ENCODE measurements at regions not wholly inside any gene's neighbourhood (a gene's known extent, or its start where the extent isn't known, plus 50 kb on each side); places are given as distances from the start of the nearest gene placed in this dataset.

DNA sequence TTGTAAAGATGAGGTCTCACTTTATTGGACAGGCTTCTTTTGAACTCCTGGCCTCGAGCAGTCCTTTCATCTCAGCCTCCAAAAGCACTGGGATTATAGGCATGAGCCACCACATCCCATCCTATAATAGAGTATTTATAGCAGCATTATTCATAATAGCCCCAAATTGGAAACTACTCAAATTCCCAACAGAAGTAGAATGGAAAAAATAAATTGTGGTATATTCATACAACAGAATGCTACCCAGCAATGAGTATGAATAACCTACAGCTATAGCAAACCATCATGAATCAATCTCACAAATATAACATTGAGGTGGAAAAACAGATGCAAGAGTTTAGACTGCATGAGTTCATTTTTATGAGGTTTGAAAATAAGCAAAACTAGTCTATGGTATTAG, 84.8 kb upstream of the BTBD3 start:
- BruUV-seq (replicated peaks) = no TSS peak
- no peak for TF ChIP-seq CTCF (conservative IDR thresholded peaks at IDR 0.05)
- no peak for TF ChIP-seq EZH2 (IDR thresholded peaks at IDR 0.05; ENCODE audit: low read depth)
- CTCF ChIA-PET = no interaction called here

DNA sequence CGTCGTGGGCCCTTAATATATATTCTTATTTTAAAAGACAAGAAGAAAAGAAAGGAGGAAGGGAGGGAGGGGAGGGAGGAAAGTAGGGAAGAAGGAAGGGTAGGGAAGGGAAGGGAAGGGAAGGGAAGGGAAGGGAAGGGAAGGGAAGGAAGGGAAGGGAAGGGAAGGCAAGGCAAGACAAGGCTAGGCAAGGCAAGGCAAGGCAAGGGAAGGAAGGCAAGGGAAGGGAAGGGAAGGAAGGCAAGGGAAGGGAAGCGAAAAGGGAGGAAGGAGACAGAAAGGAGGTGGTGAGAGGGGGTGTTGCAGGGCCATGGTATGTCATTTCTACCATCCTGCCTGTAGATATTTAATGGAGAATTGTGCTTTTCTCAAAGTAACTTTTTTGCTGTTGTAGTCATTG, 83.9 kb upstream of the BTBD3 start:
- TF ChIP-seq EZH2 (IDR thresholded peaks at IDR 0.05; ENCODE audit: low read depth) (no peak), CTCF (conservative IDR thresholded peaks at IDR 0.05) (no peak)
- Histone ChIP-seq H2AFZ (no peak overlapping the region), H3K36me3 (ENCODE audit: low read depth) (no peaks in the 10 kb centered on the region), H3K4me3 (no peak overlapping the region), H3K9me2 (ENCODE audit: insufficient read depth) (no peaks in the 10 kb centered on the region), H4K20me1 (ENCODE audit: insufficient read depth) (no peaks in the 10 kb centered on the region), H3K4me2 (no peak overlapping the region), H3K4me1 (replicated peaks; ENCODE audit: insufficient read depth) (no peaks in the 10 kb centered on the region), H3K79me2 (ENCODE audit: low read depth) (no peaks in the 10 kb centered on the region), H3K9me3 (ENCODE audit: insufficient read depth, low read depth) (no peaks in the 10 kb centered on the region), H3K27me3 (ENCODE audit: insufficient read depth, low read depth) (no peaks in the 10 kb centered on the region), H3F3A (ENCODE audit: insufficient read depth, low read depth) (no peaks in the 10 kb centered on the region), H3K27ac (no peak overlapping the region)
- intact Hi-C loops (cut with micrococcal nuclease; ENCODE audit: unreplicated experiment) = no loop called here
- ChIA-PET CTCF (no interaction called here), POLR2A (ENCODE audit: unreplicated experiment) (no interaction called here)
- no peak for DNase-seq
- BruUV-seq (replicated peaks) = no TSS peak

More for the DNA sequence above, 84.8 kb upstream of the BTBD3 start:
- H3K4me3 ChIP-seq = no peak overlapping the region
- POLR2A ChIA-PET (ENCODE audit: unreplicated experiment) = no interaction called here
- H2AFZ ChIP-seq = no peak overlapping the region
- H3K36me3 ChIP-seq (ENCODE audit: low read depth) = no peaks in the 10 kb centered on the region
- no peak for DNase-seq
- H3K9me3 ChIP-seq (ENCODE audit: insufficient read depth, low read depth) = no peaks in the 10 kb centered on the region
- no peaks in the 10 kb centered on the region for H3K9me2 ChIP-seq (ENCODE audit: insufficient read depth)
- H3K4me2 ChIP-seq = no peak overlapping the region
- intact Hi-C loops (cut with micrococcal nuclease; ENCODE audit: unreplicated experiment) = no loop called here
- no peaks in the 10 kb centered on the region for H4K20me1 ChIP-seq (ENCODE audit: insufficient read depth)
- H3K27ac ChIP-seq = no peak overlapping the region
- H3F3A ChIP-seq (ENCODE audit: insufficient read depth, low read depth) = no peaks in the 10 kb centered on the region
- H3K27me3 ChIP-seq (ENCODE audit: insufficient read depth, low read depth) = no peaks in the 10 kb centered on the region
- H3K79me2 ChIP-seq (ENCODE audit: low read depth) = no peaks in the 10 kb centered on the region
- H3K4me1 ChIP-seq (replicated peaks; ENCODE audit: insufficient read depth) = no peaks in the 10 kb centered on the region

DNA sequence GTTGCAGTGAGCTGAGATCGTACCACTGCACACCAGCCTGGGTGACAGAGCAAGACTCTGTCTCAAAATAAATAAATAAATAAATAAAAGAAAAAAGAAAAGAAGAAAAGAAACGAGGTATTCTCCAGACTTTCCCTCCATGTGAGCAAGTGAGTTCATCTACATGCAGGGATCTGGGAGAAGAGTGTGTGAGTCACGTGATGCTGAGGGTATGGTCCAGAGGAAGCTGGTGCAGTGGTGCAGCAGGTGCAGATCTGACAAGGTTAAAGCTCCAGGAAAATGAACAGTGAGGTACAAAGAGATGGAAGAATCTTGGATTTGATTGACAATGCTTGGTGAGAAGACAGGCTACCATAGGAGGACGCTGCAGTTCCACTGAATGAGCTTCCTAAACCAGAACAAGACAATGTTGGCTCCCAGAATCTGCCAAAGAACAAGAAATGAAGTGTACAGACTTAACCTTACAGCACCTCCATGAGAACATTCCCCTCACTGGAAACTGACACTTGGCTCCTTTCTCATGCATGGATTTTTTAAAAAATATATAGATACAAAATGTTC, 79.5 kb upstream of the BTBD3 start:
- ChIA-PET POLR2A (ENCODE audit: unreplicated experiment) (no interaction called here), CTCF (no interaction called here)
- TF ChIP-seq CTCF (conservative IDR thresholded peaks at IDR 0.05) = no peak
- no peak for TF ChIP-seq EZH2 (IDR thresholded peaks at IDR 0.05; ENCODE audit: low read depth)
- Histone ChIP-seq H3K9me2 (ENCODE audit: insufficient read depth) (no peaks in the 10 kb centered on the region), H3K9me3 (ENCODE audit: insufficient read depth, low read depth) (no peaks in the 10 kb centered on the region), H3K27me3 (ENCODE audit: insufficient read depth, low read depth) (no peaks in the 10 kb centered on the region), H3K4me2 (no peak overlapping the region), H3F3A (ENCODE audit: insufficient read depth, low read depth) (no peaks in the 10 kb centered on the region), H3K36me3 (ENCODE audit: low read depth) (no peaks in the 10 kb centered on the region), H3K4me3 (no peak overlapping the region), H3K27ac (no peak overlapping the region), H4K20me1 (ENCODE audit: insufficient read depth) (no peaks in the 10 kb centered on the region), H2AFZ (no peak overlapping the region), H3K79me2 (ENCODE audit: low read depth) (no peaks in the 10 kb centered on the region), H3K4me1 (replicated peaks; ENCODE audit: insufficient read depth) (no peaks in the 10 kb centered on the region)
- DNase-seq = no peak
- intact Hi-C loops (cut with micrococcal nuclease; ENCODE audit: unreplicated experiment) = no loop called here
- no TSS peak for BruUV-seq (replicated peaks)
